Activated T-cell treated with anti-CD3 and anti-CD28 coated beads, Interleukin-2, amount 50 U/mL, for 4 hours (primary cell): ENCODE measurements at regions not wholly inside any gene's neighbourhood (a gene's known extent, or its start where the extent isn't known, plus 50 kb on each side); places are given as distances from the start of the nearest gene placed in this dataset.

Experiments used
- ATAC-seq, 2 donors: fragments of 200-7000 bp; cut with Tn5 transposase; one replicate each; pipeline ENCODE4 v1.10.0; 2021
- DNase-seq: peaks from one replicate; pipeline ENCODE4 v3.0.0-alpha.2; 2020
- H3K27me3 Mint-ChIP-seq: one replicate; pipeline ENCODE4 v1.8.0; 2021; ENCODE audit warnings: low read depth, mixed read lengths
- H3K36me3 Mint-ChIP-seq: one replicate; pipeline ENCODE4 v1.8.0; 2022; ENCODE audit warnings: mixed read lengths; ENCODE audit not compliant: insufficient read depth
- H3K4me1 Mint-ChIP-seq: one replicate; pipeline ENCODE4 v1.8.0; 2021; ENCODE audit warnings: low read depth, mixed read lengths
- H3K4me3 Mint-ChIP-seq: one replicate; pipeline ENCODE4 v1.8.0; 2021; ENCODE audit warnings: mild to moderate bottlenecking, moderate library complexity, mixed read lengths
- H3K9me3 Mint-ChIP-seq: one replicate; pipeline ENCODE4 v1.8.0; 2021; ENCODE audit warnings: mixed read lengths

- no peaks in the 10 kb centered on the region for H3K9me3 Mint-ChIP-seq
- no peaks in the 10 kb centered on the region for H3K4me1 Mint-ChIP-seq
- H3K27me3 Mint-ChIP-seq = no peaks in the 10 kb centered on the region
- no peaks in the 10 kb centered on the region for H3K36me3 Mint-ChIP-seq
- ATAC-seq (no peak), DNase-seq (no peak)
- no peak overlapping the region for H3K4me3 Mint-ChIP-seq
Measured at GRCh38 chr13:71274923-71275608, 591.9 kb downstream of the DACH1 start.

GRCh38 chr13:71261256-71261655 lies 605.7 kb downstream of the DACH1 start:
- H3K4me3 Mint-ChIP-seq = no peak overlapping the region
- H3K4me1 Mint-ChIP-seq = no peaks in the 10 kb centered on the region
- H3K27me3 Mint-ChIP-seq = peaks cover 2% of the 10 kb centered on the region
- no peak for DNase-seq
- H3K9me3 Mint-ChIP-seq = no peaks in the 10 kb centered on the region
- no peaks in the 10 kb centered on the region for H3K36me3 Mint-ChIP-seq
- ATAC-seq = no peak

DNA sequence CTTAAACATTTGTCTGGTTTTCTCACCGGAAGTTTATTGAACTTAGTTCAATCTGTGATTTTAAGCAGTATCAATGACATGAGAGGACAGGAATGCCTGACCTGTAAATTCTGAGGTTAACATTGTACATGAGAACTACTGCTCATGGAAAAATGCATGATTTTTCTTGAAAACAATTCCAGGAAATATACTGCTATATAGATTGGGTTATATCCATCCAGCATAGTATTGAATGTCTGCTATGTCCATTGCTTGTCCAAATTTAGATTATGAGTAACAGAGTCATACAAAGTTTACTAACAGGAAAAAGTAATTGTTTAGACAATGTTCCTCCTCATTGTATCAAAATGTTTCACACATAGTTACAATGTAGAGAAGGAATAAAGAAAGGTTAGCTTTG lies 606.8 kb downstream of the DACH1 start:
- no peaks in the 10 kb centered on the region for H3K9me3 Mint-ChIP-seq
- H3K27me3 Mint-ChIP-seq = peaks cover 2% of the 10 kb centered on the region
- ATAC-seq = no peak
- DNase-seq = no peak
- no peak overlapping the region for H3K4me3 Mint-ChIP-seq
- H3K4me1 Mint-ChIP-seq = no peaks in the 10 kb centered on the region
- no peaks in the 10 kb centered on the region for H3K36me3 Mint-ChIP-seq

DNA sequence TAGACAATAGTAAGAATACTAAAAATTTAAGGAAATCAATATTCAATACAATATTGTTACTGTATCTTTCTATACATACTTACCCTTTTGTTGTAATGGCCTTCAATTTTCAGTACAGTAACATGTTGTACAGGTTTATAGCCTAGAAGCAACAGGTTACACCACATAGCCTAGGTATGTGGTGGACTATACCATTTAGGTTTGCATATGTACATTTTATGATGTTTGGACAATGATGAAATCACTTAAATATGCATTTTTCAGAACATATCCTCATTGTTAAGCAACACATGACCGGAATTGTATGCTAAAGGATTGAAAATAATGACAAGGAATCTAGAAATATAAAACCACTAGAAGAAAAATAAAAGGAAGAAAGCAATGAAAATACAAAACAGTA lies 611.4 kb downstream of the DACH1 start:
- H3K36me3 Mint-ChIP-seq = no peaks in the 10 kb centered on the region
- DNase-seq (no peak), ATAC-seq (no peak)
- H3K4me3 Mint-ChIP-seq = no peak overlapping the region
- H3K27me3 Mint-ChIP-seq = no peaks in the 10 kb centered on the region
- H3K9me3 Mint-ChIP-seq = no peaks in the 10 kb centered on the region
- no peaks in the 10 kb centered on the region for H3K4me1 Mint-ChIP-seq

- ATAC-seq (no peak), DNase-seq (no peak)
- Mint-ChIP-seq H3K27me3 (no peaks in the 10 kb centered on the region), H3K4me3 (no peak overlapping the region), H3K4me1 (no peaks in the 10 kb centered on the region), H3K9me3 (no peaks in the 10 kb centered on the region), H3K36me3 (no peaks in the 10 kb centered on the region)
Measured at GRCh38 chr13:71254384-71254783, 612.6 kb downstream of the DACH1 start.

GRCh38 chr13:71252184-71252704 lies 614.8 kb downstream of the DACH1 start:
- DNase-seq = no peak
- no peak overlapping the region for H3K4me3 Mint-ChIP-seq
- H3K27me3 Mint-ChIP-seq = no peaks in the 10 kb centered on the region
- H3K9me3 Mint-ChIP-seq = no peaks in the 10 kb centered on the region
- H3K36me3 Mint-ChIP-seq = no peaks in the 10 kb centered on the region
- no peak for ATAC-seq
- no peaks in the 10 kb centered on the region for H3K4me1 Mint-ChIP-seq

GRCh38 chr13:71251292-71251951 lies 615.6 kb downstream of the DACH1 start:
- Mint-ChIP-seq H3K4me3 (no peak overlapping the region), H3K36me3 (no peaks in the 10 kb centered on the region), H3K27me3 (no peaks in the 10 kb centered on the region), H3K9me3 (no peaks in the 10 kb centered on the region), H3K4me1 (no peaks in the 10 kb centered on the region)
- DNase-seq (no peak), ATAC-seq (no peak)

DNA sequence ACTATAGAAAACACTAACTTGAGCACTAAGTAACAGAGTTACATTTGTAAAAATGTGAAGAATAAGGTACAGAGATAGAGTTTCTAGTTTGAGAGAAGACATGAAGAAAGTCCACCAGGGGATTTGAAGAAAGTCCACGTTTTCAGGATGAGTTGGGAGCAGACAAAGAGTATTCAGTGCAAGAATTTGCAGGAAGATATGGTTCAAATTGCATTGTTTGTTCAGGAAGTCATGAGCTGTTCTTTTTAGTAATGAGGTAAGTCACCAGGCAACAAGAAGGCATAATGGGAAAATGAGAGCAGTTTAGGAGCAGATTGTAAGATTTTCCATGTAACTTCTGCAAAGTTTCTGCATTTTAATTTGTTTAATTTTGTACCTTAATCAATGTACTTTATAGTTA lies 618.0 kb downstream of the DACH1 start:
- Mint-ChIP-seq H3K27me3 (no peaks in the 10 kb centered on the region), H3K4me1 (no peaks in the 10 kb centered on the region)

DNA sequence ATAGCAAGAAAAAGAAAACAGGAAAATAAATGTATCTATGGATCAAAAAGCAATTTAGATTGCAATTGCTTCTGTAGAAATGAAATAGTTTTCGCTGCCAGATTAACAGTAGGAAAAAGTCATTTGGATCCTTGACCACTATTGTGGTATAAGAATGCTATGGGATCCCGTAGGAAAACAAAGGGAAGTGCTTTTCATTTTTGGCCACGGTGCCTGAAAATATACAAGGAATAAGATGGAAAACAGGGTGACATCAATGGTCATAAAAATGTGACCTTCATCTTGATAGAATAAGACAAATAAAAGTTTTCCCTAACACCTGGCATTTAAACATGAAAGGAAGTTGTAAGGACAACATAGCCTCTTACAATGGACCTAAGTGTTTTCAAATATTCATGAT lies 622.8 kb downstream of the DACH1 start:
- Mint-ChIP-seq H3K27me3 (peaks cover 1% of the 10 kb centered on the region), H3K36me3 (no peaks in the 10 kb centered on the region), H3K9me3 (no peaks in the 10 kb centered on the region), H3K4me1 (no peaks in the 10 kb centered on the region), H3K4me3 (no peak overlapping the region)
- DNase-seq (no peak), ATAC-seq (no peak)

More for the DNA sequence above, 618.0 kb downstream of the DACH1 start:
- ATAC-seq = no peak
- Mint-ChIP-seq H3K4me3 (no peak overlapping the region), H3K9me3 (no peaks in the 10 kb centered on the region), H3K36me3 (no peaks in the 10 kb centered on the region)
- DNase-seq = no peak

GRCh38 chr13:71242201-71242600 lies 624.8 kb downstream of the DACH1 start:
- no peaks in the 10 kb centered on the region for H3K36me3 Mint-ChIP-seq
- H3K4me3 Mint-ChIP-seq = no peak overlapping the region
- no peak for ATAC-seq
- no peak for DNase-seq
- peaks cover 1% of the 10 kb centered on the region for H3K27me3 Mint-ChIP-seq
- no peaks in the 10 kb centered on the region for H3K4me1 Mint-ChIP-seq
- H3K9me3 Mint-ChIP-seq = no peaks in the 10 kb centered on the region

DNA sequence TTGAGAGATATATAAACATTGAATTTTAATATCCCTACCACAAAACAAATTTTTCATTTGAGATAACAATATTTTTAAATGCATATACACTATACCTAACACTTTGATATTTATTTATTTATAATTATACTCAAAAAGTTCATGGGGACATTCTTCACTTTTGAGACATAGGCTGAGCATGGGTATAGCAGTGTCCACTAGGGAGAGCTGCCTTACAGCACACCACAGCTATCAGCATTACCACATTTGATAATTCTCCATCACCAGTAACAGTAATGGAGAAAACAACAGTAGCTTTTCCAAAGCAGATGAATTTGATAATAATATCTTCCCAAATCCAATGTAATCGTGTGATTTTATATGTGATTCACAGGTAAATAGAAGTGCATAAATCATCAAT lies 626.1 kb downstream of the DACH1 start:
- Mint-ChIP-seq H3K4me1 (no peaks in the 10 kb centered on the region), H3K27me3 (peaks cover 1% of the 10 kb centered on the region), H3K9me3 (no peaks in the 10 kb centered on the region), H3K4me3 (no peak overlapping the region), H3K36me3 (no peaks in the 10 kb centered on the region)
- ATAC-seq (no peak), DNase-seq (no peak)

- H3K4me3 Mint-ChIP-seq = no peak overlapping the region
- DNase-seq = no peak
- H3K9me3 Mint-ChIP-seq = no peaks in the 10 kb centered on the region
Measured at GRCh38 chr13:71237332-71237731, 629.7 kb downstream of the DACH1 start.

GRCh38 chr13:71219698-71220415 lies 647.1 kb downstream of the DACH1 start:
- DNase-seq (no peak), ATAC-seq (no peak)
- Mint-ChIP-seq H3K36me3 (no peaks in the 10 kb centered on the region), H3K4me3 (no peak overlapping the region), H3K9me3 (no peaks in the 10 kb centered on the region), H3K4me1 (no peaks in the 10 kb centered on the region), H3K27me3 (no peaks in the 10 kb centered on the region)

More at GRCh38 chr13:71237332-71237731, 629.7 kb downstream of the DACH1 start:
- ATAC-seq = no peak
- Mint-ChIP-seq H3K27me3 (no peaks in the 10 kb centered on the region), H3K4me1 (no peaks in the 10 kb centered on the region), H3K36me3 (no peaks in the 10 kb centered on the region)

GRCh38 chr13:71218960-71219359 lies 648.0 kb downstream of the DACH1 start:
- Mint-ChIP-seq H3K4me1 (no peaks in the 10 kb centered on the region), H3K36me3 (no peaks in the 10 kb centered on the region), H3K9me3 (no peaks in the 10 kb centered on the region), H3K27me3 (no peaks in the 10 kb centered on the region), H3K4me3 (no peak overlapping the region)
- ATAC-seq = no peak
- no peak for DNase-seq

DNA sequence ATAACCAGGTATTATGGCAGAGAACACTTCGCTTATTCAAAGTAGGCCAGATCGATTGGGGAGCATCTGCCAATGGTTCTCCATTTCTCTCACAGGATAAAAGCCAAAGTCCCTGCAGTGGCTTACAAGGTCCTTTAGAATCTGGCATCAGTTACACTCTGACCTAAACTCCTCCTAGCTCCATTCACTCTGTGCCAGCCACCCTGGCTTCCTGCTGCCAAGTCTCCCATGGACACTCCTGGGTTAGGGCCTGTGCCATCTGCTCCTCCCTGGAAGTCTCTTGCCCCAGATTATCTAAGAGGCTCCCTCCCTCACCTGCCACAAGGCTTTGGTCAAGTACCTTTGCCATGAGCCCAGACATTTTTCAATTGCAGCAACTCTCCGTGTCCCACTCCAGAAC lies 649.2 kb downstream of the DACH1 start:
- Mint-ChIP-seq H3K27me3 (no peaks in the 10 kb centered on the region), H3K4me1 (no peaks in the 10 kb centered on the region)

More for the DNA sequence above, 649.2 kb downstream of the DACH1 start:
- Mint-ChIP-seq H3K4me3 (no peak overlapping the region), H3K9me3 (no peaks in the 10 kb centered on the region), H3K36me3 (no peaks in the 10 kb centered on the region)
- no peak for DNase-seq
- ATAC-seq = no peak
